ENCODE measurements at regions not wholly inside any gene's neighbourhood (a gene's known extent, or its start where the extent isn't known, plus 50 kb on each side); places are given as distances from the start of the nearest gene placed in this dataset.

- Mint-ChIP-seq H3K4me1 (ENCODE audit: insufficient read depth, unreplicated experiment) (no peaks in the 10 kb centered on the region), H3K27me3 (ENCODE audit: insufficient read depth, unreplicated experiment) (peaks cover 25% of the 10 kb centered on the region), H3K27ac (ENCODE audit: low read depth, unreplicated experiment) (no peak overlapping the region), H3K9me3 (ENCODE audit: unreplicated experiment) (peaks cover 7% of the 10 kb centered on the region), H3K36me3 (ENCODE audit: insufficient read depth, unreplicated experiment) (no peaks in the 10 kb centered on the region), H3K4me3 (ENCODE audit: unreplicated experiment) (no peak overlapping the region)
- ChIA-PET POLR2A (no interaction called here), CTCF (interaction anchor here (0.7 kb wide), 1 partner anchor 725 kb away, joined by 3 read pairs; no protein-coding TSS in a partner anchor)
- no peak for TF ChIP-seq CTCF (IDR thresholded peaks at IDR 0.05; ENCODE audit: unreplicated experiment)
- no TSS peak for BruUV-seq (replicated peaks)
- intact Hi-C loops (cut with micrococcal nuclease): no loop called here
- DNase-seq (ENCODE audit: unreplicated experiment): no peak
Observed at GRCh38 chr2:15883684-15884083, 56.7 kb upstream of the MYCN start.

GRCh38 chr2:15884790-15885189 is 55.6 kb upstream of the MYCN start:
- intact Hi-C loops (cut with micrococcal nuclease): no loop called here
- H3K9me3 Mint-ChIP-seq (ENCODE audit: unreplicated experiment): no peaks in the 10 kb centered on the region
- no peak overlapping the region for H3K4me3 Mint-ChIP-seq (ENCODE audit: unreplicated experiment)
- no peak for TF ChIP-seq CTCF (IDR thresholded peaks at IDR 0.05; ENCODE audit: unreplicated experiment)
- no TSS peak for BruUV-seq (replicated peaks)
- no peaks in the 10 kb centered on the region for H3K4me1 Mint-ChIP-seq (ENCODE audit: insufficient read depth, unreplicated experiment)
- H3K27me3 Mint-ChIP-seq (ENCODE audit: insufficient read depth, unreplicated experiment): peaks cover 25% of the 10 kb centered on the region
- H3K36me3 Mint-ChIP-seq (ENCODE audit: insufficient read depth, unreplicated experiment): no peaks in the 10 kb centered on the region
- ChIA-PET CTCF (interaction anchor here (0.8 kb wide), 1 partner anchor 199 kb away, joined by 5 read pairs; no protein-coding TSS in a partner anchor), POLR2A (no interaction called here)
- DNase-seq (ENCODE audit: unreplicated experiment): no peak
- no peak overlapping the region for H3K27ac Mint-ChIP-seq (ENCODE audit: low read depth, unreplicated experiment)

DNA sequence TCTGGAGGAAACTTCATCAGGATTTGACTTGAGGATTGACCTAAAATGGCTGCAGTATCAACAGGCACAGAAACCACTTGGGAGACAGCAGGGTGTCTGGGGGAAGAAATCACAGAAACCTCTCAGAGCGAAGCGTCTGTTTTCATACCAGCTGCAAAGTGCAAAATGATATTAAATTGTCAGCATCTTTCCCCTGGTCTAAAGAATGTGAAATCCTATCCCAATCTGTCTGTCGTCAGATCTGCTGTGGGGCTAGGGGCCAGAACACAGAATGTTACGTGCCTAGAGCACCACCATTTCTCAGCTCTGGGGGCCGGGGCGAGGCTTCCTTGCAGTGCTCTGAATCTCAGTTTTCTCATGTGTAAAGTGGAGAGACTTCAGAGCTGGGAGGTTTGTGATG is 54.1 kb upstream of the MYCN start:
- Mint-ChIP-seq H3K4me1 (ENCODE audit: insufficient read depth, unreplicated experiment) (no peaks in the 10 kb centered on the region), H3K27me3 (ENCODE audit: insufficient read depth, unreplicated experiment) (peaks cover 25% of the 10 kb centered on the region), H3K9me3 (ENCODE audit: unreplicated experiment) (no peaks in the 10 kb centered on the region), H3K27ac (ENCODE audit: low read depth, unreplicated experiment) (no peak overlapping the region), H3K4me3 (ENCODE audit: unreplicated experiment) (no peak overlapping the region), H3K36me3 (ENCODE audit: insufficient read depth, unreplicated experiment) (no peaks in the 10 kb centered on the region)
- TF ChIP-seq CTCF (IDR thresholded peaks at IDR 0.05; ENCODE audit: unreplicated experiment): no peak
- ChIA-PET CTCF (interaction anchor here (0.6 kb wide), 1 partner anchor 1933 kb away, joined by 3 read pairs; no protein-coding TSS in a partner anchor), POLR2A (no interaction called here)
- no TSS peak for BruUV-seq (replicated peaks)
- intact Hi-C loops (cut with micrococcal nuclease): no loop called here
- no peak for DNase-seq (ENCODE audit: unreplicated experiment)

DNA sequence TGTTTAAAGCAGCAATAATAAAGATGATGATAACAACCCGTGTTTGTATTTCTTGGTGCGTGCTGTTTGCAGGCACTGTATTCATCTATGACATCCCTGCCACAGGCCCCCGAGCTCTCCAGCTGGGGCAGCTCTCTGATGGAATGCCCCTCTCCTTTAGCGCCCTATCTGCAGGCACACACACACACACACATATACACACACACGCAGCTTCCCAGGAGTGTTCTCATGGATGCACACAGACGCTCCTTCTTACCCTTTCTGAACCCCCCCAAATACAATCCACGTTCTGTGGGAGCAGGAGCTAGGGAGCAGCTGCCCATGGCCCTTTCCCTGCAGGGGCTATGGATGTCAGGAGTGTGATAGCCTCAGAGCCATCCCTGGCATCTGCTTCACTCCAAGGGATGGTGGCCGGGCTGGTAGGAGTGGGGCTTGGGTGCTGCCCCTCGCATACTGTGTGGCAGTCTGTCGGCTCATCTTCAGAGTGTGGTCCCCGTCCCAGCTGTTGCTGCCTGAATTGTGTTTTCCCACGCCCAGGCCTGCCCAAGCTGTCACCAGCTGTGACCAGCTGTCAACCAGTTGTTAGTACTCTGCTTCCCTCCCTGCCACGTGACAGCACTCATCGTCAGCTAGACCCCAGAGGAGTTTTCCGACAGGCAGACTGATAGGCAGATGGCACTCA is 50.8 kb upstream of the MYCN start:
- POLR2A ChIA-PET: no interaction called here
- no peak overlapping the region for H3K4me3 Mint-ChIP-seq (ENCODE audit: unreplicated experiment)

More for the DNA sequence above, 50.8 kb upstream of the MYCN start:
- no peak for DNase-seq (ENCODE audit: unreplicated experiment)
- no peak for TF ChIP-seq CTCF (IDR thresholded peaks at IDR 0.05; ENCODE audit: unreplicated experiment)
- no peaks in the 10 kb centered on the region for H3K9me3 Mint-ChIP-seq (ENCODE audit: unreplicated experiment)
- H3K27ac Mint-ChIP-seq (ENCODE audit: low read depth, unreplicated experiment): no peak overlapping the region
- BruUV-seq (replicated peaks): no TSS peak
- H3K36me3 Mint-ChIP-seq (ENCODE audit: insufficient read depth, unreplicated experiment): no peaks in the 10 kb centered on the region
- CTCF ChIA-PET: interaction anchor here (0.5 to 1.6 kb wide), 3 partner anchors 8 to 883 kb away, joined by 3 to 7 read pairs (median 4); no protein-coding TSS in a partner anchor
- peaks cover 6% of the 10 kb centered on the region for H3K4me1 Mint-ChIP-seq (ENCODE audit: insufficient read depth, unreplicated experiment)
- intact Hi-C loops (cut with micrococcal nuclease): no loop called here
- no peaks in the 10 kb centered on the region for H3K27me3 Mint-ChIP-seq (ENCODE audit: insufficient read depth, unreplicated experiment)

All from MCF 10A (cell line).